ENCODE measurements at regions not wholly inside any gene's neighbourhood (a gene's known extent, or its start where the extent isn't known, plus 50 kb on each side); places are given as distances from the start of the nearest gene placed in this dataset.
A peak's percentile ranks its signal among the peaks of the same experiment; 100 is the strongest.
"Not testable (repeated sequence)": the region's sequence is repeated elsewhere in the genome, so short reads cannot be mapped to it uniquely, and the experiment has no call there.

- peak; percentile 75 for DNase-seq
Measured at GRCh38 chrX:41009850-41010846, 75.1 kb upstream of the USP9X start.

GRCh38 chrX:41014776-41015360, 70.4 kb upstream of the USP9X start:
- no peak for DNase-seq

GRCh38 chrX:41017785-41018184, 67.5 kb upstream of the USP9X start:
- DNase-seq = not testable (repeated sequence)

GRCh38 chrX:41018391-41019040, 66.7 kb upstream of the USP9X start:
- not testable (repeated sequence) for DNase-seq

- no peak for DNase-seq
Measured at GRCh38 chrX:41019041-41019392, 66.2 kb upstream of the USP9X start.

GRCh38 chrX:41022566-41022965, 62.7 kb upstream of the USP9X start:
- no peak for DNase-seq

- DNase-seq = no peak
Measured at GRCh38 chrX:41023098-41023497, 62.1 kb upstream of the USP9X start.

GRCh38 chrX:41024335-41024734, 60.9 kb upstream of the USP9X start:
- not testable (repeated sequence) for DNase-seq

- no peak for DNase-seq
Measured at GRCh38 chrX:41024755-41025154, 60.5 kb upstream of the USP9X start.

- no peak for DNase-seq
Measured at GRCh38 chrX:41025926-41026701, 59.1 kb upstream of the USP9X start.

GRCh38 chrX:41026702-41027078, 58.6 kb upstream of the USP9X start:
- DNase-seq = no peak

GRCh38 chrX:41029332-41029731, 55.9 kb upstream of the USP9X start:
- DNase-seq = no peak

GRCh38 chrX:41031256-41031967, 53.8 kb upstream of the USP9X start:
- DNase-seq = no peak

GRCh38 chrX:41033299-41033698, 51.9 kb upstream of the USP9X start:
- DNase-seq = no peak

GRCh38 chrX:41034902-41035301, 50.3 kb upstream of the USP9X start:
- DNase-seq = not testable (repeated sequence)
